GM19372 (cell line): ENCODE measurements at regions not wholly inside any gene's neighbourhood (a gene's known extent, or its start where the extent isn't known, plus 50 kb on each side); places are given as distances from the start of the nearest gene placed in this dataset.
"Not testable (repeated sequence)": the region's sequence is repeated elsewhere in the genome, so short reads cannot be mapped to it uniquely, and the experiment has no call there.

Source experiments
- ATAC-seq: cut with Tn5 transposase; IDR thresholded peaks from one replicate; pipeline ENCODE4 v1.9.1; 2021; ENCODE audit warnings: mild to moderate bottlenecking, low read depth, moderate library complexity; ENCODE audit not compliant: unreplicated experiment

DNA sequence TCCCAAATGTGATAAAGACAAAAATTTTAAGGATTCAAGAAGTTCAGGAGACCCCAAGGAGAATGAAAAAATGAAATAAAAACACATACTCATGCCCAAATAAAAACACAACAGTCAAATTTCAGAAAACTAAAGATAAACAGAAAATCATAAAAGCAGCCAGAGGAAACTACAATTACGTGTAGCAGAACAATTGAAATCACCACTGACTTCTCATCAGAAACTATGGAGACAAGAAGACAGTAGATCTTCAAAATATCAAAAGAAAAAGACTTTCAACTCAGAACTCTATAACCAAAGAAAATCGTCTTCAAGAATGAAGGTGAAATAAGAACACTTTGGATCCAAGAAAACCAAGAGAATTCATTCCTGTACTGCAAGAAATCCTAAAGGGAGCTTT, 54.9 kb downstream of the DIO3 start:
- ATAC-seq = no peak

DNA sequence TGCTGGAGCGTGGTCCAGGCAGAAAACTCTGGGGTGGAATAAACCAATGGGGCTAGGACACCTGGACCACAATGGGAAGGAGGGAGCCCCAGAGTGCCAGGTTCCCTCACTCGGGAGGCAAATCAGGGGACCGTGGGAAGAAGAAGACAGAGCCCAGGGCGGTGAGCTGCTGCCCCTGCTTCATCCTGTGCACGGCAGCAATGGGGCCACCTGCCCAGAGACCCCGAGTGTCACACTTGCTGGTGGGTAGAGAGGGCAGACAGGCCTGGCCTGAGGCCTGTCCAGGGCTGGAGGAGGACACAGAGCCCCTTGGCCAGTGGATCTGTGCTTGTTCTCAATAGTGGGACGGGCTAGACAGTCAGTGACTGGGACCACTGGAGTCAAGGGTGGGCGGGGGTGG, 58.2 kb downstream of the DIO3 start:
- ATAC-seq = no peak

DNA sequence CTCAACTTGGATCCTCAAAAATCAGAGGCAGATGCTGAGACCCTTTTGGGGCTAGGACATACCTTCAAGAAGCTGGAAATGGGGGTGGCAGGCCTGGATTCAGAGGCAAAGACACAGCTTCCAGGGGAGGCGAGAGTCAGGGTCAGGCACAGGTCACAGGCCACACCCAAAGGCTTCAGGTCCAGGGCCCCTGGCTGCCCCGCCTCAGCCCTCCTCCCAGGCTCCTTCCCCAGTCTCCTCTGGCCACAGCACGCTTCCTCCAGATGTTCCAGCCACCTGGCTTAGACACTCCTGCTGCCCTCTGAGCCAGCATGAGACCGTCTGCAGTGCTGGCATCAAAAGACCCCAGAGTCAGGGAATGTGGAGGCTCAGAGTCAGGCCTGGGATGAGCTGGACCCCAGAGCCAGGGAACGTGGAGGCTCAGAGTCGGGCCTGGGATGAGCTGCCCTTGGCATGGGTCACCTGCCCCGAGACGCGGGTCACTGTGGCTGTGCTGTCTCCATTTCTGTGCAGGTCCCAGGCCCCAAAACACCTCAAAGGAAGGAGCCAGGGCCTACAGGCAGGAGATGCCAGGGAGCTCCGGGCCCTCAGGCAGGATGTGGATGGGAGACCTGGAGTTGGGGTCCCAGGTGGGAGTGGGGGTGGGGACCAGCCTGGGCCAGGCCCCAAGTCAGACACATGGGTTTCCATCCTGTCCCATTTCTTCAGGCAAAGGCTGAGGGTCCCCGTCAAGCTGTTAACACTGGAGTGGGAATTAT, 58.9 kb downstream of the DIO3 start:
- no peak for ATAC-seq

DNA sequence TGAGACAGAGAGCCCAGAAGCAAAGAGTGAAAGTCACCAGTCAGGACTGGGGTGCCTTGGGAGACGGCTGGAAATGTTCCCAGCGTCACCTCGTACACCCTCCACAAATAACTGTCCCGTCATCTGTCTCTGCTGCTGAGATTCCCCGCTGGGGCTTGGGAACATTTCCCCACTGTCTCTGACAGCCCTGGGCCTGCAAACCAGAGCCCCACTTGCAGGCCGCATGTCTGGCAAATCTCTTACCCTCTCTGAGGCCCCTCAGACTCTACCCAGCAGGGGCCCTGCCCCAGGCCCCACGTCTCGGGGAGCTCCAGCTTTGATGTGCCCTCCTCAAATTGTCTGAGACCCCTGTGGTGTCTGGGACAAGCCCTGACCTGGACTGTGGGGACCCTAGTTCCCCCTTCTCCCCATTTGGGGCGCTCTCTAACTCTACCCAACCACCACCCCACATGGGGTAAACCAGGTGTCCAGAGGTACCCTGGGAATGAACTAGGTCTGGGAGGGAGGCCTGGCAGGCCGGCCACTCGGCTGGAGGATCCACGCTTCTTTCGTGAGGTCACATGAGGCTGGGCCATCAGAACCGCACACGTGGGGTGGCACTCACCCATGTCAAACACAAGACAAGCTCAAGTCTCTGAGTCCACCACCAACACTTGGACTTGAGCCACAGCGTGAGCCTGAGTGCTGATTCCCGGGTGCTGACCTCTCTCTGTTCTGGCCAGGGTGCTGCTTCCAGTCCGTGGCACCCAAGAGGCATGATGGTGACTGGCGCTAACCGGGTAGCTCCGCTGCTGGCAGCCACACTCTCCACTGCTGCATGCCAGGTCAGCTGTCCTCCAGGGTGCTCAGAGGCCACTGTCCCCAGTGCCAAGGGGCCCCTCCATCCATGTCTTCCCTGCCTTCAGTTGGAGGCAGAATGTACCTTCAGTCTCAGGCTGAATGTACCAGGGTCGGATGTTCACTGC, 59.8 kb downstream of the DIO3 start:
- no peak for ATAC-seq

DNA sequence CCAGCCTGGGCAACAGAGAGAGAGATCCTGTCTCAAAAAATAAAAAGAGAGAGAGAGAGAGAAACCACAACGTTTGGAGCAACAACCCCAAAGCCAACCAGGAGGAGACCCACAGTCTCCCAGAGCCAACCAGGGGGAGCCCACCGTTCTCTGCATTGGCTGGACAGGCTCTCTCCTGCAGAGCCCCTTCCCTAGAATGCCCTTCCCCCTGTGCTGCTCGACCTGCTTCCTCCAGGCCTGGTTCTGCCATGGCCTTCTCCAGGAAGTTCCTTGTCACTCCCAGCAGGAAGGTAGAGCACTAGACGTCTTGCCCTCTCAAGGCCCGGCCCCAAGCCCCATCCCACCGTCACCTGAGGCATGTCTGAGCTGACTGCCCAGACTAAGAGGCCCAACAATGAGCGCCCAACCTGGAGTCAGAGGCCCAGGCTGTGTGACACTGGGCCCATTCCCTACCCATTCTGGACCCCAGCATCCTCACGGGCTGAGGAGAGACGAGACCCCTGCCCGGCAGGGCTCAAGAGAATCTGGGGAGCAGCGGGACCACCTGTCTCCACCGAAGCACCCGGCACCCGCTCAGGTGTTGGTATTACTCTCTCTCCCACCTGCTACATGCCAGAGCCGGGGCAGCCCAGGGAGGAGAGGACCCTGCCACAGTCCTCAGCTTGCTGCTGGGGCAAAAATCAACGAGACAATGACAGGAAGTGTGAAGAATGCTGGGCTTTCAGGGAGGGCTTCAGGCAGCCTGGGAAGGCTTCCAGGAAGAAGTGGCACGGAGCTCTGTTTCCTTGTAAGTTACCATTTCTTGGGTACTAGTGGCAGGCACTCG, 61.2 kb downstream of the DIO3 start:
- ATAC-seq = no peak

DNA sequence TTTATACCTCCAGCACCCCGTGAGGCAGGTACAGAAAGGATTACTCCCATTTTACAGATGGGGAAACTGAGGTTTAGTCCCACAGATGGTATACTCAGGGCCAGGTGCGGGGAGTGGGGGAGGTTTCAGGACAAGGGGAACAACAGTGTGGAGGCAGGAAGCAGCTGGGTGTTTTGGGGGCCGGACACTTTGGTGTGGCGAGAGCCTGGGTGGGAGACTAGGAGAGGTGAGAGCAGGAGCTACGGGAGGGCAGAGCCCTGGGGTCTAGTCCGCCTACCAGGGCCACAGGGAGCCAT, 61.7 kb downstream of the DIO3 start:
- ATAC-seq = no peak

DNA sequence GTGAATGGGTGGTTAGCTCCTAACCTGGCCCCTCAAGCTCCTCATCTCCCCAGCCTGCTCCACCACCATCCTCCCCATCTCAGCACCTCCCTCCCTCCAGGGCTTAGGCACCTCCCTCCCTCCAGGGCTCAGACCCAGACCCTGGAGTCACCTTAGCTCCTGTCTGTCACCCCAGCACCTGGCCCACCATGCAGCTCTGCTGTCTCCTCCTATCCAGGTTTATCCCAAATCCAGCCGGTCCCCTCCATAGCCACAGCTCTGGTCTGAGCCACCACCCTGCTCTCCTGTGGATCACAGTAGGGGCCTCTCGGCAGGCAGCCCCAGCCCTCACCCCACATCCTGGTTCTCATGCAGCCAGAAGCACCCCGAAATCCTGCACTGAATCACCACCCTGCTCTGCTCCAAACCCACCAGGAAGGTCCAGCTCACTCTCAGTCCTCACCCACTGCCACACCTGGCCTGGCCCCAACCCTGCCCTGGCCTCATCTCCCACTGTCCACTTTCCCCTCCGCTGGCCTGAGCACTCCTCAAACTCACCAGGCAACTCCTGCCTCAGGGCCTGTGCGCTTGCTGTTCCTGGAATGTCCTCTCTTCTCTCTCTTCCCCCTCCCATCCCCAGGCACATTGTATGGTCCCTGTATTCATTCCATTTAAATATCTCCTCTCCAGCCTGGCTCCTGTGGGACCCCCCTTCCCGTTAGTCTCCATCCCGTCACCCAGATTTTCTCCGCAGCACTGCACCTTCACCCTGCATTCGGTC, 62.6 kb downstream of the DIO3 start:
- ATAC-seq = no peak

DNA sequence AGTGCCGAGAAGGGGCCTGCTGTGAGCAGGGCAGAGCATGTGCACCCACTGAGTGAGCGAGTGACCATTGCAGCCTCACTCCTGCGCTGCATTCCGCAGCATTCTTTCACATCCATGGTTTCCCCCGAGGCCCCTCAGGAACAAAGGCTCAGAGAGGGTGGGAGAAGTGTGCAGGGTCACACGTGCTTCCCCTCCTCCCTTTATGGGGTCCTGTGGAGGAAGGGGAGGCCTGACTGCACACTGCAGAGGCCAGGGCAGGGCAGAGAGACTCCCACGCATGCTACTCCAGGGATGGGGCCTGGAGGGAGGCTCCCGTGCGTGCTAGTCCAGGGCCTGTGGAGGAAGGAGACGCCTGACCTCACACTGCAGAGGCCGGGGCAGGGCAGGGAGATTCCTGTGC, 63.2 kb downstream of the DIO3 start:
- no peak for ATAC-seq

DNA sequence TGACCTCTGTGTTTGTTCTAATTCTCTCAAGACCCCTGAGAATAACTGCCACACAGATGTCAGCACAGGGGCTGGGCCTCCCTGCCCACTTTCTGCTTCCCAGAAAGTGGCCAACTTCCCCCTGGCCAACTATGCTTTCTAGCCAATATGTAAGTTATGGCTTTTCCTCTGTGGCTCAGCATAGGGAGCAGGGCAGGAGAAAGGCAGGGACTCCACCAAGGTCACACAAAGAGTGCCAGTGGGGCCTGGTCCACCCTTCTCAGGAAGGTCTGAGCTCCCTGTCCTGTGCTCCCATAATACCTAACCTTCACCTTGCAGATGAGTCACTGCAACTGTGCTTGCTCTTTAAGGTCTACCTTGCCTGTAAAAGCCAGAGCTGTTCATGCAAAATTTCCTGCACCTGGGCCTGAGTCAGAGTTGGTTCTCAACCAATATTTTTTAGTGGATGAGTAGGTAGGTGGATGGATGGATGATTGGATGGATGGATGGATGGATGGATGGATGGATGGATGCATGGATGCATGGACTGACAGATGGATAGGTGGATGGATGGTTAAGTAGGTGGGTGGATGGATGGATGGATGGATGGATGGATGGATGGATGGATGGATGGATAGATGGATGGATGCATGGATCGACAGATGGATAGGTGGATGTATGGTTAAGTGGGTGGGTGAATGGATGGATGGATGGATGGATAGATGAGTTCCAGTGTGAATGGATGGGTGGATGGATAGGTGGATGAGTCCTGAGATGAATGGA, 64.2 kb downstream of the DIO3 start:
- no peak for ATAC-seq

DNA sequence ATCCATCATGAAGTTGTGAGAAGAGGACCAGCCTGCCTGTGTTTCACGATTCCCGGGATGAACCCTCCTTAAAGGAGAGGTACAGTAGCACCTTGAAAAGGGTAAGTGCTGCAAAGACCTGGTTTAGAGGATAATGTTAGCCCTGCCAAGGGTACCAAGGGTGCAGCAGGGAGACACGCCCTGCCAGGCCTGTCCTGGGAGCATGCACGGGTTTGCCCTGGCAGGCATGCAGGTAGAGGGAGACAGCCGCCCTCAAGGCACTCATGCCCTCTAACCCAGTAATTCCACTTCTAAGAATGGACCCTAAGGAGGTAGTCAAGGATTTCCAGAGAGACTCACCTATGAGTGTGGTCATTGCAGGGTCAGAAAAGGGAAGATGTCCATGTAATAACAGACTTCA, 65.0 kb downstream of the DIO3 start:
- no peak for ATAC-seq

DNA sequence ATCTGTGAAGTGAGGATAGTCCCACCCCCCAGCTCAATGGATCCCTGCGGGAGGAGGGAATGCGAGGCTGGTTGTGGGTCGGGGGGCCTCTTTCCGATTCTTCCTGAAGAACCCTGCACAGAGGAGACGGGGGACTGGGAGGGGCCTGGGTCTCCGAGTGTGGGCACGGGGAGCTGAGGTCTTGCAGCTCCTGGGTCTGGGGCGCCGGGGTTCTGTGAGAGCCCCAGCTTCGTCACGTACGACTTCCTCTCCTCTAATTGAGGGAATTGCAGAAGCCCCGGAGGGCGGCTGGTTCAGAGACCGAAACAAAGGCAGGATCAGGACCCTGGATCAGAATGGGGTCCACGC, 66.6 kb downstream of the DIO3 start:
- ATAC-seq = no peak

DNA sequence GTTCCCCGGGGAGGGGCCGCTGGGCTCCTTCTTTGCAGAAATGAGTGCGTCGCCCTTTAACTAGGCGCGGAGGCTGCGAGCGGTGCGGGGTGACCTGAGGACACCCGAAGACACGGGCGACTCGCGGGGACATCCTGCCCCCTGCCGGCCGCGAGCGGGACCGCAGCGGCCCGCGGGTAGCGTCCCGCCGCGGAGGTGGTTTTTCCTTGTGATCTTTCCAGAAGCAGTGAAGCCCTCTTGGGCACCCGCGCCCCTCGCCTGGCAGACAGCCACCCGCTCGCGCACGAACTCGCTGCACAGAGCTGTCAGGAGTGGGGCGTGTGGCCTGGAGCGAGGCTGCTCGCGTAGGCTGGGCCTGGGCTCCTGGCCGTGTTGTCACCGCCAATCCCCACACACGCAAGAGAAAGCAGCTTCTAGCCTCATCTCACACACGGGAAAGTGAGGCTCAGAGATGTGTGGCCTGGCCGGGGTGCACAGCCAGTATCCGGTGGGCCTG, 67.2 kb downstream of the DIO3 start:
- peak; percentile 82 for ATAC-seq

DNA sequence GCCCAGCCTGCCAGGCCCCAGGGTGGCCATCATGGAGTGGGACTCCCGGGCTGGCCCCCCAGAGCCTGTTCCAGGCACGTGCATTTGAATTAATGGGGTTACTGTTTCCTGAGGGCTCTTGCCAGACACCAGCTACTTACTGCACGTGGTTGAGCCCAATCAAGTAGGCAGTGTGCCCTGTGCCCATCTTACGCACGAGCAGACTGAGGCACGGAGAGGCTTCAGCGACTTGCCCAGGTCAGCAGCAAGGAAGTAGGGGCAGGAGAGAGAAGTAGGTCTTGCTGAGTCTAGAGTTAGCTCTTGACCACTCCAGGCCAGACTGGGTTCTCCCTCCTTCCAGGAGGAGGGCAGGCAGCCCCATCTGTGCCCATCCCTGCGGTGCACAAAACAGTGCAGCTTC, 67.7 kb downstream of the DIO3 start:
- ATAC-seq = no peak

DNA sequence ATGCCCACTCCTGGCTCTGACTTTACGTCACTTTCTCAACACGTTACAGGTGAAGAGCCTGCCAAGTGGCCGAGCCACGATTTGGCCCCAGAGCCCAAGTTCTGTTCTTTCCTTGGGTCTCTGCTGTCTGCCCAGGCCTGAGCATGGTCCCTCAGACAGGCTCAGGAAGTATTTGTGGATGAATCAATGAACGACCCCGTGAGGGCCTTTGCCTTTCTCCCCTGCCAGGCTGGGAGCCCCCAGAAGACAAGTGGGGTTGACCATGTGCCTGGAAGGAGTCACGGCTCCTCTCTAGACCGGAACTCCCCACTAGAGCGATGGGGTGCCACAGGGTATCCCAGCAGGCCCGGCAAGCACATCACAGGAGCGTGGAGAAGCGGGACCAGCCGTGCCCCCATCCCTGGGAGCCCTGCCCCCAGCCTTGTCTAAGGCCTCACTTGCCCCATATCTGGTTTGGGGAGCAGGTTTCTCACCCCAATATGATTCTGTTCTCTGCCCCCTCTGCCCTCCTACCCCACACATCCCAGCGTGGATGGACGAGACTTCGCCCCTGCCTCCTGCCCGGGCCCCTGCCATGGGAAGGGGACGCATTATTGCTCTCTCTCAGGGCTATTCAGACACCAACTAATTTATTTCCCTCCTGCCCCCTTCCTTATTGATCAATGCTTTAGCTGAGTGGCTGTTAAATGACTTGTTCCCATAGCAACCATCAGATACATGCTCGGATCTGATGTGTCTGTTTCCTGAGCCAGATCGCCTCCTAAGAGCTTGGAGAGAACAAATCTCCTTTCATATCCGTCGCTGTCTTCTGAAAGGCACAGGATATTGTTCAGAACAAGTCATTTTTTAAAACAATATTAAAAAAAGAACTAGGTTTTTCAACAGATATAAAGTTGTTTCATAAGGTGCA, 69.0 kb downstream of the DIO3 start:
- no peak for ATAC-seq

DNA sequence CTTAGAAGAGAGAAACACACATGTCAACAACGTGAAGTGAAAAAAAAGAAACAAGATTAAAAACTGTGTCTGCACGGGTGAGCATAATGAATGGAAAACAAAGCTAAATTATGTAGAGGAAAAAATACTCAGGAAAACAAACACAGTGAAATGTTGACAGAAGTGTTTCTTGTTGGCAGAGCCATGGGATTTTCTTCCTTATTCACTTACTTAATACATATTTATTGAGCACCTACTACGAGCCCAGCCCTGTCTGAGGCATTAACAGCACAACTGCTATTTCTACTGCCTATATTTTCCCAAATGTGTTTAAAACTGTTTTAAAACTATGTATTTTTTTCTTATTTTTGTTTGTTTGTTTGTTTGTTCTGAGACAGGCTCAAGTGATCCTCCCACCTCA, 69.9 kb downstream of the DIO3 start:
- ATAC-seq = no peak

DNA sequence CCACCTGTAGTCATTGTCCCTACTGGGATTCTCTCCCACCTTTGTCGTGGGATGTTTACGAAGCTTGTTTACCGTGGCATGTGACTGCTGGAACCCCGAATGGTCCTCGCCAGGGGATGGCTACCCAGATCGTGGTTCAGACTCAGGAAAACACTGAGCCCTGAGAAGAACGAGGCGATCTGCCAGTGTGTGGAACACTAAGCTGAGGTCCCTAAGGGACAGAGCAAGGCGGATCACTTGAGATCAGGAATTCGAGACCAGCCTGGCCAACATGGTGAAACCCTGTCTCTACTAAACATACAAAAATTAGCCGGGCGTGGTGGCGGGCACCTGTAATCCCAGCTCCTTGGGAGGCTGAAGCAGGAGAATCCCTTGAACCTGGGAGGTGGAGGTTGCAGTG, 70.7 kb downstream of the DIO3 start:
- ATAC-seq = not testable (repeated sequence)

DNA sequence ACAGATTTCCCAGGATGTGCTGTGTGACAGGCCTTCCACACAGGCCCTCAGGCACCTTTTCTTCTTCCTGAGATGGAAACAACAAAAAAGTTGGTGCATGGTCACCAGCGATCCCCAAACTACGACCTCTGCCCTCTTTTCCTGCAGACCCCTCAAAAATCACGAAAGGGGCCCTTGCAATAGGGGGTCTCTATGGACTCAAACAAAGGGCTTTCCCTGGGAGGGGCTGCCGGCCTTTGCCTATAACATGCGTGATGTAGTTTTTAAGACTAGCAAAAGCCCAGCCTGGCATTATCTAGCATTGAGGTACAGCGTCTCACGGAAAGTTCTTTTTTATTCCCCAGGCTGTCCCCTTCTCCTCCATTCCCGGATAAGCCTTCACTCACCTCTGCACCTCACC, 71.2 kb downstream of the DIO3 start:
- ATAC-seq = no peak

DNA sequence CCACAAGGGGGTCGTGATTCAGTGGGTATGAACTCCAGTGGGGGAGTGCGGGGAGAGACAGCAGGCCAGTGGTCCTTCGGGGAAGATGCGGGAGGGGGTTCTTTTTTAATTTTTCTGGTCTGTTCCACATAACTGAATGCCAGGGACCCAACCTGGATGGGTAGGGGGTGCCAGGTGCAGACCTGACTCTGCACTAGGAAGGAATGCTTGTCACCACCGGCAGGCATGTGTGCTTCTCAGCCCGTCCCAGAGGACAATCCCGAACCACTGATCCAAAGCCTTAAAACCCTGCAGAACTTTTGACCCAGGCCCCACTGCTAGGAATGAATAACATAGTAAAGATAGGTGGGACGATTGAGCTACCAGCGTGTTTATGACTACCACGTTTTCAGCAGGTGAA, 72.0 kb downstream of the DIO3 start:
- ATAC-seq = no peak
